T47D (cell line): ENCODE measurements at regions not wholly inside any gene's neighbourhood (a gene's known extent, or its start where the extent isn't known, plus 50 kb on each side); places are given as distances from the start of the nearest gene placed in this dataset.
A peak's percentile ranks its signal among the peaks of the same experiment; 100 is the strongest.

ENCODE experiments used
- DNase-seq, 2 experiments: peaks; one replicate each; pipeline versions ENCODE4 v3.0.0 to v3.0.0-alpha.2; 2011 to 2012; ENCODE audit warnings: low read depth in 1 of 2, low spot score in 1 of 2
- JUND ChIP-seq: IDR thresholded peaks from 2 replicates; pipeline ENCODE4 v1.6.1; 2012; ENCODE audit warnings: low read depth
- in situ Hi-C: cut with HindIII; loops from 2 replicates; pipeline ENCODE4 v1.10.0; 2016; ENCODE audit warnings: low sequenced_read_pairs, low pct_unique_long_range_greater_than_20kb

- TF ChIP-seq JUND, result no peak
- in situ Hi-C loops, result no loop called here
- DNase-seq, result no peak
Observed at GRCh38 chr3:117958027-117958426, 1076.6 kb downstream of the IGSF11 start.

GRCh38 chr3:117962750-117963149 lies 1071.9 kb downstream of the IGSF11 start:
- in situ Hi-C loops, result no loop called here
- no peak for TF ChIP-seq JUND
- DNase-seq, result no peak

GRCh38 chr3:117963858-117964257 lies 1070.8 kb downstream of the IGSF11 start:
- TF ChIP-seq JUND, result no peak
- in situ Hi-C loops, result no loop called here
- DNase-seq, result no peak

GRCh38 chr3:117964814-117965213 lies 1069.8 kb downstream of the IGSF11 start:
- TF ChIP-seq JUND, result no peak
- in situ Hi-C loops, result no loop called here
- DNase-seq, result no peak

GRCh38 chr3:117977504-117978228 lies 1057.0 kb downstream of the IGSF11 start:
- no peak for DNase-seq
- in situ Hi-C loops, result no loop called here
- TF ChIP-seq JUND, result no peak

- no peak for TF ChIP-seq JUND
- no peak for DNase-seq
- in situ Hi-C loops, result no loop called here
Observed at GRCh38 chr3:117979466-117979865, 1055.2 kb downstream of the IGSF11 start.

GRCh38 chr3:117987256-117987655 lies 1047.4 kb downstream of the IGSF11 start:
- in situ Hi-C loops, result no loop called here
- no peak for DNase-seq

GRCh38 chr3:117989982-117990381 lies 1044.7 kb downstream of the IGSF11 start:
- DNase-seq, result no peak
- TF ChIP-seq JUND, result no peak
- in situ Hi-C loops, result no loop called here

More at GRCh38 chr3:117987256-117987655, 1047.4 kb downstream of the IGSF11 start:
- TF ChIP-seq JUND, result no peak

GRCh38 chr3:117990627-117991026 lies 1044.0 kb downstream of the IGSF11 start:
- in situ Hi-C loops, result no loop called here
- TF ChIP-seq JUND, result no peak
- DNase-seq, result no peak

- in situ Hi-C loops, result no loop called here
- DNase-seq, result no peak
- no peak for TF ChIP-seq JUND
Observed at GRCh38 chr3:117995842-117996437, 1038.7 kb downstream of the IGSF11 start.

- no peak for TF ChIP-seq JUND
- peak; percentile 30 to 78 for DNase-seq
- in situ Hi-C loops, result no loop called here
Observed at GRCh38 chr3:117997201-117998049, 1037.2 kb downstream of the IGSF11 start.

- no peak for DNase-seq
- in situ Hi-C loops, result no loop called here
- TF ChIP-seq JUND, result no peak
Observed at GRCh38 chr3:117998071-117998470, 1036.6 kb downstream of the IGSF11 start.

GRCh38 chr3:118000219-118000618 lies 1034.4 kb downstream of the IGSF11 start:
- in situ Hi-C loops, result no loop called here
- no peak for TF ChIP-seq JUND
- no peak for DNase-seq
